DMS53 treated with DMSO at 0.1 percent for 48 hours (cell line): ENCODE measurements at regions not wholly inside any gene's neighbourhood (a gene's known extent, or its start where the extent isn't known, plus 50 kb on each side); places are given as distances from the start of the nearest gene placed in this dataset.
"Not testable (repeated sequence)": the region's sequence is repeated elsewhere in the genome, so short reads cannot be mapped to it uniquely, and the experiment has no call there.

Source experiments
- DNase-seq: peaks from one replicate; lab custom pipeline; 2025; ENCODE audit not compliant: unreplicated experiment; lab: John Stamatoyannopoulos, UW

GRCh38 chr7:3094701-3095445 lies 51.2 kb upstream of the CARD11 start:
- no peak for DNase-seq

GRCh38 chr7:3097734-3098133 lies 54.1 kb upstream of the CARD11 start:
- DNase-seq: no peak

GRCh38 chr7:3102159-3102558 lies 58.5 kb upstream of the CARD11 start:
- DNase-seq: no peak

GRCh38 chr7:3103614-3104398 lies 60.1 kb upstream of the CARD11 start:
- DNase-seq: no peak

- DNase-seq: no peak
Measured at GRCh38 chr7:3105856-3106255, 62.2 kb upstream of the CARD11 start.

- no peak for DNase-seq
Measured at GRCh38 chr7:3106361-3106826, 62.7 kb upstream of the CARD11 start.

GRCh38 chr7:3107228-3107763 lies 63.6 kb upstream of the CARD11 start:
- no peak for DNase-seq

- no peak for DNase-seq
Measured at GRCh38 chr7:3107889-3108570, 64.4 kb upstream of the CARD11 start.

GRCh38 chr7:3109311-3109915 lies 65.7 kb upstream of the CARD11 start:
- no peak for DNase-seq

GRCh38 chr7:3112479-3113134 lies 68.9 kb upstream of the CARD11 start:
- DNase-seq: no peak

GRCh38 chr7:3114917-3115316 lies 71.2 kb upstream of the CARD11 start:
- DNase-seq: no peak

GRCh38 chr7:3117081-3117480 lies 73.4 kb upstream of the CARD11 start:
- DNase-seq: no peak

GRCh38 chr7:3117488-3118231 lies 74.0 kb upstream of the CARD11 start:
- no peak for DNase-seq

- not testable (repeated sequence) for DNase-seq
Measured at GRCh38 chr7:3119352-3119927, 75.8 kb upstream of the CARD11 start.

GRCh38 chr7:3119963-3120362 lies 76.3 kb upstream of the CARD11 start:
- DNase-seq: no peak

GRCh38 chr7:3120513-3120912 lies 76.8 kb upstream of the CARD11 start:
- no peak for DNase-seq

GRCh38 chr7:3128857-3129490 lies 85.3 kb upstream of the CARD11 start:
- DNase-seq: no peak

- DNase-seq: no peak
Measured at GRCh38 chr7:3133811-3134385, 90.2 kb upstream of the CARD11 start.

GRCh38 chr7:3134745-3135144 lies 91.1 kb upstream of the CARD11 start:
- no peak for DNase-seq
